PFSK-1 (cell line): ENCODE measurements at regions not wholly inside any gene's neighbourhood (a gene's known extent, or its start where the extent isn't known, plus 50 kb on each side); places are given as distances from the start of the nearest gene placed in this dataset.

Source experiments
- FOXP2 ChIP-seq: optimal IDR thresholded peaks from 2 replicates; pipeline ENCODE3; 2011; ENCODE audit warnings: borderline replicate concordance, control low read depth, inconsistent platforms; ENCODE audit not compliant: insufficient read depth; ENCODE audit errors: extremely low read length, extremely low read depth
- POLR2AphosphoS5 ChIP-seq: IDR thresholded peaks from 2 replicates; pipeline ENCODE4 v1.6.1; 2012; ENCODE audit warnings: low read depth, mild to moderate bottlenecking, control low read depth, low read length, moderate library complexity
- REST ChIP-seq, 2 experiments: IDR thresholded peaks; 2 replicates each; pipeline versions ENCODE4 v1.6.1 to v1.8.0; 2011 to 2012; ENCODE audit warnings: low read depth in 2 of 2, low read length in 2 of 2, control low read depth in 1 of 2, inconsistent platforms in 1 of 2, mild to moderate bottlenecking in 1 of 2, moderate library complexity in 1 of 2; ENCODE audit not compliant: insufficient read depth in 1 of 2
- SIN3A ChIP-seq: IDR thresholded peaks from 2 replicates; pipeline ENCODE4 v1.6.1; 2012; ENCODE audit warnings: mild to moderate bottlenecking, low read length, moderate library complexity, borderline replicate concordance; ENCODE audit not compliant: insufficient read depth
- TAF1 ChIP-seq: IDR thresholded peaks from 2 replicates; pipeline ENCODE4 v1.6.1; 2012; ENCODE audit warnings: low read length, control low read depth, borderline replicate concordance; ENCODE audit not compliant: insufficient read depth

DNA sequence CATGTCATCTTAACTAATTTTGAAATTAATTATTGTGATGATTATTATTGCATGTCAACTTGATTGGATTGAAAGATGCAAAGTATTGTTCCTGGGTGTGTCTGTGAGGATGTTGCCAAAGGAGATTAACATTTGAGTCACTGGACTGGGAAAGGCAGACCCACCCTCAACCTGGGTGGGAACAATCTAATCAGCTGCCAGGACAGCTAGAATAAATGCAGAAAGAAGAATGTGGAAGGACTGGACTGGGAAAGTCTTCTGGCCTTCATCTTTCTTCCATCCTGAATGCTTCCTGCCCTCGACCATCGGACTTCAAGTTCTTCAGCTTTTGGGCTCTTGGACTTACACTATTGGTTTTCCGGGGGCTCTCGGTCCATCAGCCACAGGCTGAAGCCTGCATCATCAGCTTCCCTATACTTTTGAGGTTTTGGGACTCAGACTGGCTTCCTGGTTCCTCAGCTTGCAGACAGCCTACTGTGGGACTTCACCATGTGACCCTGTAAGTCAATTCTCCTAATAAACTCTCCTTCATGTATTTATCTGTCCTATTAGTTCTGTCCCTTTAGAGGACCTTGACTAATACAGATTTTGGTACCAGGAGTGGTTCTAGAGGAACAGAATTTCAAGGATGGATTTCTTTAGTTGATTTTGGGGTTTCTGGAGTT is 959.8 kb downstream of the ANKRD7 start:
- TF ChIP-seq REST (IDR thresholded peaks at IDR 0.05; ENCODE audit: insufficient read depth in 1 of 2, low read depth in 2 of 2, low read length in 2 of 2) (no peak), TAF1 (no peak), POLR2AphosphoS5 (no peak), SIN3A (no peak), FOXP2 (no peak)

DNA sequence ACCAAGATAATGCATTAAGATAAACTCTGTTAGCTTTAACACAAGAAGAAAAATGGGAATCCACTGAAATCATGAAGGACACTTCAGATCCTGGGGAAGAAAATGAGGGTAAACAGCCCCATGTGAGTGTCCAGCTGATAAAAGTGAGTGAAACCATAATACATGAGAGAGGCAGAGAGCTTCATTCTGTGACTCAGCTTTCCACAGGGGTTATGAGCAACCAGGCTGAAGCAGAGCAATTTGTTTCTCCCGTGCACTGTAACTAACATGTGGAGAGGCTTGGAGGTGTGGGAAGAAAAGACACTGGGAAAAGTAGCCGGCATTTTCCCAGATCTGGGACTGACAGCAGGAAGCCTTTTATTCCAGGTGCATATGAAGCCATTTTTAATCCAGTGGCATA is 971.7 kb downstream of the ANKRD7 start:
- TF ChIP-seq FOXP2, result no peak
- no peak for TF ChIP-seq POLR2AphosphoS5
- no peak for TF ChIP-seq REST (IDR thresholded peaks at IDR 0.05; ENCODE audit: insufficient read depth in 1 of 2, low read depth in 2 of 2, low read length in 2 of 2)
- TF ChIP-seq TAF1, result no peak
- no peak for TF ChIP-seq SIN3A

- no peak for TF ChIP-seq TAF1
- TF ChIP-seq SIN3A, result no peak
- no peak for TF ChIP-seq REST (IDR thresholded peaks at IDR 0.05; ENCODE audit: insufficient read depth in 1 of 2, low read depth in 2 of 2, low read length in 2 of 2)
- no peak for TF ChIP-seq POLR2AphosphoS5
- TF ChIP-seq FOXP2, result no peak
Observed at GRCh38 chr7:119197172-119197876, 972.8 kb downstream of the ANKRD7 start.

DNA sequence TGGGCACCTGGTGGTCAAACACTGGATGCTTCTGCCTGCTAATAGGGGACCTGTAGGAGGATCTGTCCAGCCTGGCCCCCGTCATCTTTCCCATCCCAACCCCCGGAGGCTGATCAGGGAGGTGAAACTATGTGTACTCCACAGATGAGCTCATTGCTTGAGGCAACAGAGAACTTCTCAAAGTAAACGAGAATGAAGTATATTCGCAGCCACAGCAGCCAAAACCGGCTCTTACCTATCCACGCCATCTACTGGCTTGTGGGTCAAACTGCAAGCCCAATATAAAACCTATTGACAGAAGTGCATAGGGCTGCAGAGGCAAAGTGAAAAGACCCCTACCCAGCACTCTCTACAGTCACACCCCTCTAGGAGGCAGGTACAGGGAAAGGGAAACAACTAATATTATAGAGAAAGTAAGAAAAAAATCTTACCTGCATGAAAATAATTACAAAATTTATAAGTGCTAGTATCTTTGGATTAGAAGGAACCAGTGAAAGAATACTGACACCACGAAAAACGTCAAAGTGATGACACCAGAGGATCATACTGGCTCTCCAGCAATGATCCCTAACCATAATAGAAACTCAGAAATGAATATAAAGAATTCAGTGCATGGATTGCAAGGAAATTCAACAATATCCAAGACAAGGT is 973.5 kb downstream of the ANKRD7 start:
- no peak for TF ChIP-seq TAF1

GRCh38 chr7:119219663-119220062 is 995.2 kb downstream of the ANKRD7 start:
- TF ChIP-seq FOXP2 (no peak), SIN3A (no peak), REST (IDR thresholded peaks at IDR 0.05; ENCODE audit: insufficient read depth in 1 of 2, low read depth in 2 of 2, low read length in 2 of 2) (no peak), TAF1 (no peak), POLR2AphosphoS5 (no peak)
